Germinal center (tissue), 1 donor: ENCODE measurements at regions not wholly inside any gene's neighbourhood (a gene's known extent, or its start where the extent isn't known, plus 50 kb on each side); places are given as distances from the start of the nearest gene placed in this dataset.
"Not testable (repeated sequence)": the region's sequence is repeated elsewhere in the genome, so short reads cannot be mapped to it uniquely, and the experiment has no call there.

Experiments
- DNase-seq: peaks from one replicate; pipeline ENCODE4 v3.0.0; 2012; ENCODE audit warnings: mixed read lengths, low spot score

DNA sequence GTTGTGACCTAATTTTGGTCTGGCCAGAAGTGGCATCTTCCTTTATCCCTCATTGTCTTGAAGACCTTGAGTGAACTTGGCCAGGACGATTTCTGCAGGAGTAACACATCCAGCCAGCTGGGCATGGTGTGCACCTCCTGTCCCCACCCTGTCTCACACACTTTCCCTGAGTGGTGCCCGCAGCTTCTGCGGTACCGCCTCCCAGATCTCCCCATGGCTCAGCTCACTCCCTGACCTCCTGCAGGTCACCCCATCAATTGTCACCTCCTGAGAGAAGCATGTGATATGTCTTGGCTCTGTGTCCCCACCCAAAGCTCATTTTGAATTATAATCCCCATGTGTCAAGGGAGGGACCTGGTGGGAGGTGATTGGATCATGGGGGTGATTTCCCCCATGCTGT is 50.2 kb upstream of the TP53I11 start:
- no peak for DNase-seq

DNA sequence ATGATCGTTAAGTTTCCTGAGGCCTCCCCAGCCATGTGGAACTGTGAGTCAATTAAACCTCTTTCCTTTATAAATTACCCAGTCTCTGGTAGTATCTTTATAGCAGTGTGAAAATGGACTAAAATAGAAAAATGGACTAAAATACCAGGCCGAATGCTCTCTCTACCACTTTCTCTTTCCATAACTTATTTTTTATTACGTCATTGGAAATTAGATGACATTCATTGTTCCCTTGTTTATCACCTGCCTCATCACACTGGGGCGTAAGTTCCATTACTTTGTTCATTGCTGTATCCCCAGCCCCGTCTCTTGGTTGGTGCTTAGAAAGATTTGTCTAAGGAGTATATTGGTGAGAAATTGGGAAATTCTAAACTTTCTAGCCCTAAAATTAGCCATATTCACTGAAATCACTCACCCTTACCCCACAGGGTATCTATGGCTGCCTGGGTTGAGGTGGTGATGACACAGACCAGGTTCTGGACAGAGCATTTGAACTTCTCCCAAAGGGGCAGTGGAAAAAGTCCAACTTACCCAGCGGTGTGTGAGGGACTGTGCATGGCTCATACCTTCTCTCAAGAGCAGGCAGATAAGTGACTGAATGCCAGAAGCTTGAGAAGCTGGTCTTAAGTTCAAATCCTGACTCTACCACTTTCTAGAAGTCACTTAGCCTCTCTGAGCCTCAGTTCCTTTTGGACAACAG is 50.9 kb upstream of the TP53I11 start:
- no peak for DNase-seq

DNA sequence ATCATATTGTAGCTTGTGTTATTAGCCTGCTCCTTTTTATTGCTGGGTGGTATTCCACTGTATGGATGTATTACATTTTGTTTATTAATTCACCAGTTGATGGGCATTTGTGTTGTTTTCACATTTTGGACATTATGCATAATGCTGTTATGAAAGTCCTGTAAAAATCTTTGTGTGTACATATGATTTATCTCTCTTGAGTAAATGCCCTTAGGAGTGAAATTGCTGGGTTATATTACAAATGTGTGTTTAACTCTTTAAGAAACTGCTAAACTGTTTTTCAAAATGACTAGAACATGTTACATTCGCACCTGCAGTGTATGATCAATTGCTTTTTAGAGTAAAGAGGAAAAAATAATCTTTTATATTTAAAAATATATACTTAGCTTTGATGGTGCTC is 54.4 kb upstream of the TP53I11 start:
- no peak for DNase-seq

DNA sequence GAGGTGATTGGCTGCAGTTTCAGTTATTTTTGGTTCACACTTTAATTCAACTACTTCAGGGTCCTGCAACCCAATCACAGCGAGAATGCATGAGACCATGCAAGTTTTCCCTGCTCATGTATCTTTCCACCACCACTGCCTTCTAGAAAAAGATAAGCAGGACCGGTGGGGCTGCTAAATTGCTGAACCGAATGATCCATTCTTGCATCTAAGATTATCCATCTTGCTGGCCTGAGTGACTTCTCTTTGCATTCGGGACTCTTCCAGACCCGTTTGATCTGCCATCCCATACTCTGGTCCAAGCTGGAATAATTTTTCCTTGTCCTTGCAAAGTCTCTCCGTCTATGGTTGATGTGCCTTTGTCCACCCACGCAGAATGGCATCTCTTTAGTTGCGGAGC is 56.3 kb upstream of the TP53I11 start:
- DNase-seq: no peak

DNA sequence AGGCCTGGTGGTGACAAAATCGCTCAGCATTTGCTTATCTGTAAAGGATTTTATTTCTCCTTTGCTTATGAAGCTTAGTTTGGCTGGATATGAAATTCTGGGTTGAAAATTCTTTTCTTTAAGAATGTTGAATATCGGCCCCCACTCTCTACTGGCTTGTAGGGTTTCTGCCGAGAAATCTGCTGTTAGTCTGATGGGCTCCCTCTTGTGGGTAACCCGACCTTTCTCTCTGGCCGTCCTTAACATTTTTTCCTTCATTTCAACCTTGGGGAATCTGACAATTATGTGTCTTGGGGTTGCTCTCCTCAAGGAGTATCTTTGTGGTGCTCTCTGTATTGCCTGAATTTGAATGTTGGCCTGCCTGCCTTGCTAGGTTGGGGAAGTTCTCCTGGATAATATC is 65.3 kb upstream of the TP53I11 start:
- DNase-seq: not testable (repeated sequence)

DNA sequence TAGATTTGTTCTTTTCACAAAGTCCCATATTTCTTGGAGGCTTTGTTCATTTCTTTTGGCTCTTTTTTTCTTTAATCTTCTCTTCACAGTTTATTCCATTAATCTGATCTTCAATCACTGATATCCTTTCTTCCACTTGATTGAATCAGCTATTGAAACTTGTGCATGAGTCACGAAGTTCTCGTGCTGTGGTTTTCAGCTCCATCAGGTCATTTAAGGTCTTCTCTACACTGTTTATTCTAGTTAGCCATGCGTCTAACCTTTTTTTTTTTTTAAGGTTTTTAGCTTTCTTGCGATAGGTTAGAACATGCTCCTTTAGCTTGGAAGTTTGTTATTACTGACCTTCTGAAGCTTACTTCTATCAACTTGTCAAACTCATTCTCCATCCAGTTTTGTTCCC is 65.8 kb upstream of the TP53I11 start:
- not testable (repeated sequence) for DNase-seq

- no peak for DNase-seq
Observed at GRCh38 chr11:45017329-45017728, 66.6 kb upstream of the TP53I11 start.

DNA sequence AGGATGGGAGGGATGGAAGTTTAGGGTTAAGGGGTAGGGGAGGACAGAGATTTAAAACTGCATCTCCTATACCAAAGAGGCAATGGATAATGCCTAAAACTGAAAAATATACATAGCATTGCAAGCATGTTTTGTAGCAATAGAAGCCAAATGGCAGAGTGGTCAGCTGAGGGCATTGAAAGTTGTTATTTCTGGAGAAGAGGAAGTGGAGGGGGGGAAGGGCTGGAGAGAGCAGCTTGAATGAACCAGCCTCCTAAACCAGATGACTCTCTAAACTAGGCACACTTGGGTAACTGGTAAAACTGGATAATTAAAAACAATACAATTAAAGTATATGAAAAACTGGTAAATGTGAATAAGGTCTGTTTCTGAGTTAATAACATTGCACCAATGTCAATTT is 70.3 kb upstream of the TP53I11 start:
- no peak for DNase-seq

DNA sequence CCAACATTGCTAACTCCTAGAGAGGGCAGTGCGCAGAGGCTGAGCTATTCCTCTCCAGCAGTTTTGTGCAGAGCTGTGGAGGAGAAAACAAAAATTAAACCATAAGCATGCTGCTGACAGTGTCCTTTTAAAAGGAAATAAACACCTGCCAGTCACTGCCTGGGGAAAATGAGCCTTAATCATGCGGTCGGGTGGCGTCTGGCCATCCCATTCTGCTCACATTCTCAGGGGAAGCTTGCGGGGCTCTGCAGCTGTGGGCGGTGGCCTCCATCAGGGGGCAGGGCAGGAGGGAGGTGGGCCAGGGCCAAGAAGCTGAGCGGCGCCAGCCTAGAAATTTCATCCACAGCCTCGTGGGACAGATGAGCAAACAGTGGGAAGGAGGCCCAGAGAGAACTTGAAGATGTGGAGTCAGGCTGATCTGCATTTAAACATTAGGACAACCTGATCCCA is 71.0 kb upstream of the TP53I11 start:
- DNase-seq: no peak

- DNase-seq: no peak
Observed at GRCh38 chr11:45022294-45023064, 71.8 kb upstream of the TP53I11 start.

DNA sequence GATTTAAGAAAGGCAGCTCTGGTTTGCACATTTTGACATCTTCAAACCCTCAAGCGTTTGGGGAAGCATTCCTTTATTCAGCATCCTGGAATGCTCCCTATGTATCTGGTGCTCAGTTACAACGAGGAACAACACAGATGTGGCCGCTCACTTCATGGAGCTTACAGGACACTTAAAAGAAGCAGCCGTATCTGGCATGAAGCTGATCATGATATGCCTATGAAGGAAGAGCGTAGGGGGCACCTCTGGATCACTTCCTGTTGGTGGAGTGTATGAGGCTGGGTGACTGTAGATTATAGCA is 72.3 kb upstream of the TP53I11 start:
- no peak for DNase-seq

GRCh38 chr11:45024316-45024715 is 73.6 kb upstream of the TP53I11 start:
- DNase-seq: no peak

GRCh38 chr11:45024846-45025588 is 74.3 kb upstream of the TP53I11 start:
- DNase-seq: no peak

DNA sequence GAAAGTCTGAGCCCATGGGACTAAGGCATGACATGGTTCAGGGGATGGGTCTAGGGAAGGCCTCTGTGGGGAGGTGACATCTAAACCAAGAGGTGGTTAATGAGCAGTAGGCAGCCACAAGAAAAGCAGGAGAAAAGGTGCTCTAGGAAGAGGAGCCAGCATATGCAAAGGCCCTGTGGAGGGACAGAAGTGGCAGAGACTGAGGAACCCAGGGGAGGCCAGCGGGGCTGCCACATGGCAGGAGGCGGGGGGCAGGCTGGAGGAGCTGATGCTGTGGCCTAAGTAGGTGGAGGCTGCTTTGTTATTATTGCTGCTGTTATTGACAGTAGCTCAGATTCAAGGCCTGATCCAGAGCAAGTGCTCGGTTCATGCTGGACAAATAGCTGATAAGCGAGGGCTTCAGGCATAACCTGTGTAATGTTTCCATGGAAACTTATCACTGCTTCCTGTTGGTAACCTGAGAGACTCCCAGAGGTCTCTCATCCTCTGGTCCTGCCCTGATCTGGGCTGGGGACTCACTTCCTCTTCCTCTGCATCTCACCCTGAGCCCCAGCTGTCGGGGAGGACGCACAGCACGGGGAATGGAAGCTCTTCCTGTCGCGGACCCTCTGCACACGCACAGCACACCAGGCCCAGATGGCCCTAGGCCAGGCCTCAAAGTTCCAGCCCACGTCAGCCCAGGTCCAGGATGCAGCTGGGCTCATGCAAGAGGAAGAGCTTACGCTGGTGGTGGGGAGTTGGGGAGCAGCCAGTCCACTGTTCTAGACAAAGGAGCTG is 75.2 kb upstream of the TP53I11 start:
- peak; percentile 69 for DNase-seq

GRCh38 chr11:45026835-45027234 is 76.2 kb upstream of the TP53I11 start:
- DNase-seq: no peak

- DNase-seq: no peak
Observed at GRCh38 chr11:45027312-45027711, 76.6 kb upstream of the TP53I11 start.

- peak; percentile 54 for DNase-seq
Observed at GRCh38 chr11:45028911-45029682, 78.4 kb upstream of the TP53I11 start.

- no peak for DNase-seq
Observed at GRCh38 chr11:45030778-45031177, 80.1 kb upstream of the TP53I11 start.

DNA sequence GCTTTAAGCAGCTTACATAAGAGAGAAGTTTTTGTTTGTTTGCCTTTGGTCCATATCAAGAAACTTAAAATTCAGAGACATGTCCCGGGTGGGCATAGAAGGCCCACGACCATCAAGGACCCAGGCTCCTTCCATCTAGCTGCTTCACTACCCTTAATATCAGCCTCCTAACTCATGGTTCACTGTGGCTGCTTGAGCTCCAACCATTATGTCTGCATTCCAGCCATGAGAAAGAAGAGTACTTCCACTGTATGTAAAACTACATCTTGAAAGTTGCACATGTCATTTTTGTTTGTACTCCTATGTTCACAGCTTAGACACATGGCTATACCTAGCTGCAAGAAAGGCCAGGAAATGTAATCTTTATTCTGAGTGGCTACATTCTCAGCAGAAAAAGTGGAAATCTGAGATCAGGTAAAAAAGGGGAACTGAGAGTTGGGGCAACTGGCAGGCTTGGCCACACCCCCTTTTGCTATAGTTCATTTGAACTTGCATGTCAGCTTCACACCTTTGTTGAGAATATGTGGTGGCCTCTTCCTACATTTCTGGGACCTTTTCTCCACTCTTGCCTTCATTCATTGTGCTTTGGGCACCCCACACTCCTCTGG is 81.3 kb upstream of the TP53I11 start:
- DNase-seq: peak; percentile 79

- DNase-seq: no peak
Observed at GRCh38 chr11:45035413-45035812, 84.7 kb upstream of the TP53I11 start.

- DNase-seq: no peak
Observed at GRCh38 chr11:45036010-45036409, 85.3 kb upstream of the TP53I11 start.
